Stomach (tissue), 4 donors: ENCODE measurements at regions not wholly inside any gene's neighbourhood (a gene's known extent, or its start where the extent isn't known, plus 50 kb on each side); places are given as distances from the start of the nearest gene placed in this dataset.

Experiments used
- small RNA-seq, 4 donors: library from RNA; depleted of rRNA; stranded (forward); fragments of <200 nt; gene quantifications; one replicate each; pipeline ENCODE3, GENCODE V24; 2016

Small RNA genes lying in the stretch of these regions (small RNA-seq; reads per million reads assigned to genes)
- 0 reads per million in 4 donors for gene AC096644.2
